SK-N-SH (cell line): ENCODE measurements at regions not wholly inside any gene's neighbourhood (a gene's known extent, or its start where the extent isn't known, plus 50 kb on each side); places are given as distances from the start of the nearest gene placed in this dataset.

Experiments used
- CTCF ChIA-PET: fragments of 300-600, 350-600 bp; formaldehyde crosslinking; extraction: SDS; loops from one replicate; lab custom pipeline; 2021; lab: Yijun Ruan, JAX
- POLR2A ChIA-PET: fragments of 350-600 bp; sonication (Branson Sonifier 250); formaldehyde crosslinking; extraction: SDS; loops from one replicate; lab custom pipeline; 2020; ENCODE audit warnings: antibody characterized with exemption, inconsistent platforms; lab: Yijun Ruan, JAX
- DNase-seq: peaks from one replicate; pipeline ENCODE4 v3.0.0; 2012
- H2AFZ ChIP-seq: fragments of 200-600 bp; sonication (generic); 2 replicates; pipeline ENCODE4 v1.8.1; 2016; ENCODE audit warnings: antibody characterized with exemption, mild to moderate bottlenecking, low read depth
- H3F3A ChIP-seq: fragments of 200-600 bp; sonication (generic); replicated peaks from 2 replicates; pipeline ENCODE3; 2016; ENCODE audit warnings: antibody characterized with exemption, mild to moderate bottlenecking; ENCODE audit not compliant: insufficient read depth
- H3K27ac ChIP-seq, 2 experiments: fragments of 200-500 bp in 1 of 2; fragments of 200-600 bp in 1 of 2; sonication (Bioruptor generic) in 1 of 2; sonication (generic), shearing (Covaris generic) in 1 of 2; 2 replicates each; pipeline versions ENCODE4 v1.5.1 to v1.6.1; 2014 to 2016; ENCODE audit warnings: low read depth in 2 of 2, inconsistent platforms in 1 of 2, low read length in 1 of 2, mild to moderate bottlenecking in 1 of 2, mixed read lengths in 1 of 2
- H3K27me3 ChIP-seq: fragments of 200-600 bp; sonication (generic), shearing (Covaris generic); 2 replicates; pipeline ENCODE4 v1.6.1; 2016; ENCODE audit warnings: mixed run types; ENCODE audit not compliant: insufficient read depth
- H3K36me3 ChIP-seq, 2 experiments: fragments of 200-500 bp in 1 of 2; fragments of 200-600 bp in 1 of 2; sonication (Bioruptor generic) in 1 of 2; sonication (generic) in 1 of 2; replicated peaks in 1 of 2; 2 replicates each; pipeline versions ENCODE3 to v1.5.1; 2014 to 2016; ENCODE audit warnings: low read length in 1 of 2, mild to moderate bottlenecking in 1 of 2; ENCODE audit not compliant: insufficient read depth in 2 of 2, control insufficient read depth in 1 of 2
- H3K4me1 ChIP-seq, 2 experiments: fragments of 200-500 bp in 1 of 2; fragments of 200-600 bp in 1 of 2; sonication (Bioruptor generic) in 1 of 2; sonication (generic), shearing (Covaris generic) in 1 of 2; 2 replicates each; pipeline versions ENCODE4 v1.5.1 to v1.6.1; 2014 to 2016; ENCODE audit warnings: low read depth in 1 of 2, low read length in 1 of 2, mixed run types in 1 of 2; ENCODE audit not compliant: insufficient read depth in 2 of 2, control insufficient read depth in 1 of 2
- H3K4me2 ChIP-seq: fragments of 200-600 bp; sonication (generic), shearing (Covaris generic); 2 replicates; pipeline ENCODE4 v1.6.1; 2017; ENCODE audit warnings: mixed run types
- H3K4me3 ChIP-seq, 2 experiments: fragments of 200-500 bp in 1 of 2; fragments of 200-600 bp in 1 of 2; sonication (Bioruptor generic) in 1 of 2; sonication (generic), shearing (Covaris generic) in 1 of 2; 2 replicates each; pipeline versions ENCODE4 v1.5.1 to v1.8.1; 2014 to 2016; ENCODE audit warnings: low read depth in 2 of 2, inconsistent platforms in 1 of 2, low read length in 1 of 2, mild to moderate bottlenecking in 1 of 2, mixed read lengths in 1 of 2, moderate library complexity in 1 of 2
- H3K79me2 ChIP-seq: fragments of 200-600 bp; sonication (generic); 2 replicates; pipeline ENCODE4 v1.8.1; 2017; ENCODE audit warnings: mild to moderate bottlenecking; ENCODE audit not compliant: insufficient read depth
- H3K9ac ChIP-seq: fragments of 200-600 bp; sonication (generic); 2 replicates; pipeline ENCODE4 v1.6.1; 2017; ENCODE audit warnings: mixed run types
- H3K9me2 ChIP-seq: fragments of 200-600 bp; sonication (generic); 2 replicates; pipeline ENCODE4 v1.6.1; 2017; ENCODE audit warnings: mixed run types
- H3K9me3 ChIP-seq: fragments of 200-600 bp; sonication (generic); 2 replicates; pipeline ENCODE4 v1.6.1; 2017; ENCODE audit warnings: mixed run types, mild to moderate bottlenecking, moderate library complexity
- H4K20me1 ChIP-seq: fragments of 200-600 bp; sonication (generic); 2 replicates; pipeline ENCODE4 v1.6.1; 2017; ENCODE audit warnings: mild to moderate bottlenecking, mixed run types; ENCODE audit not compliant: insufficient read depth
- CHD2 ChIP-seq: fragments of 150-350 bp; IDR thresholded peaks from 2 replicates; pipeline ENCODE4 v1.6.1; 2018; ENCODE audit warnings: low read length; ENCODE audit not compliant: partially characterized antibody
- ELF1 ChIP-seq: IDR thresholded peaks from 2 replicates; pipeline ENCODE4 v1.4.0; 2012
- EP300 ChIP-seq, 2 experiments: IDR thresholded peaks; 2 replicates each; pipeline versions ENCODE4 v1.4.0 to v1.6.1; 2012; ENCODE audit warnings: borderline replicate concordance in 1 of 2, low read depth in 1 of 2, low read length in 1 of 2
- FOXM1 ChIP-seq: IDR thresholded peaks from 2 replicates; pipeline ENCODE4 v1.4.0; 2012; ENCODE audit warnings: low read depth, mild to moderate bottlenecking
- GABPA ChIP-seq: IDR thresholded peaks from 2 replicates; pipeline ENCODE4 v1.4.0; 2012; ENCODE audit warnings: low read depth, mild to moderate bottlenecking
- GATA2 ChIP-seq: sonication (generic); formaldehyde crosslinking; IDR thresholded peaks from 2 replicates; pipeline ENCODE4 v1.5.0; 2020; ENCODE audit warnings: mild to moderate bottlenecking, missing genetic modification reagents
- JUND ChIP-seq: IDR thresholded peaks from 2 replicates; pipeline ENCODE4 v1.4.0; 2012
- MEF2A ChIP-seq: IDR thresholded peaks from 2 replicates; pipeline ENCODE4 v1.4.0; 2012; ENCODE audit warnings: low read depth, borderline replicate concordance
- MXI1 ChIP-seq: IDR thresholded peaks from 2 replicates; pipeline ENCODE4 v1.6.1; 2012; ENCODE audit warnings: mild to moderate bottlenecking, low read depth, low read length, improper control_type of control experiment
- NFIC ChIP-seq: IDR thresholded peaks from 2 replicates; pipeline ENCODE4 v1.4.0; 2012; ENCODE audit warnings: borderline replicate concordance
- PBX3 ChIP-seq: IDR thresholded peaks from 2 replicates; pipeline ENCODE4; 2012
- RCOR1 ChIP-seq: fragments of 150-350 bp; IDR thresholded peaks from 2 replicates; pipeline ENCODE4 v1.6.1; 2017; ENCODE audit warnings: antibody characterized with exemption, low read length
- RFX5 ChIP-seq: IDR thresholded peaks from 2 replicates; pipeline ENCODE4 v1.6.1; 2012; ENCODE audit warnings: mild to moderate bottlenecking, improper control_type of control experiment, low read length
- RXRA ChIP-seq: IDR thresholded peaks from 2 replicates; pipeline ENCODE4 v1.4.0; 2012; ENCODE audit warnings: low read depth, mild to moderate bottlenecking, borderline replicate concordance
- SIN3A ChIP-seq: IDR thresholded peaks from 2 replicates; pipeline ENCODE4 v1.6.1; 2012; ENCODE audit warnings: low read depth, mild to moderate bottlenecking, low read length, moderate library complexity, borderline replicate concordance
- SMC3 ChIP-seq: IDR thresholded peaks from 2 replicates; pipeline ENCODE4 v1.6.1; 2012; ENCODE audit warnings: low read depth, low read length, improper control_type of control experiment
- TAF1 ChIP-seq: IDR thresholded peaks from 2 replicates; pipeline ENCODE4 v1.6.1; 2012; ENCODE audit warnings: low read depth, mild to moderate bottlenecking, low read length, moderate library complexity, borderline replicate concordance
- TEAD4 ChIP-seq: IDR thresholded peaks from 2 replicates; pipeline ENCODE4 v1.4.0; 2012; ENCODE audit warnings: mild to moderate bottlenecking, borderline replicate concordance; ENCODE audit not compliant: insufficient read depth
- WGBS: methylation state at CpG from one replicate; pipeline ENCODE4 v1.1.6; 2017; ENCODE audit warnings: low lambda C conversion rate; 5-methylcytosine and 5-hydroxymethylcytosine counted together
- TF ChIP-seq, protein P1 (sequence below): IDR thresholded peaks from 2 replicates; pipeline ENCODE4 v1.4.0; 2012; ENCODE audit warnings: low read depth
- TF ChIP-seq, protein P2 (sequence below): IDR thresholded peaks from 2 replicates; pipeline ENCODE4 v1.4.0; 2012; ENCODE audit warnings: low read depth, borderline replicate concordance

DNA sequence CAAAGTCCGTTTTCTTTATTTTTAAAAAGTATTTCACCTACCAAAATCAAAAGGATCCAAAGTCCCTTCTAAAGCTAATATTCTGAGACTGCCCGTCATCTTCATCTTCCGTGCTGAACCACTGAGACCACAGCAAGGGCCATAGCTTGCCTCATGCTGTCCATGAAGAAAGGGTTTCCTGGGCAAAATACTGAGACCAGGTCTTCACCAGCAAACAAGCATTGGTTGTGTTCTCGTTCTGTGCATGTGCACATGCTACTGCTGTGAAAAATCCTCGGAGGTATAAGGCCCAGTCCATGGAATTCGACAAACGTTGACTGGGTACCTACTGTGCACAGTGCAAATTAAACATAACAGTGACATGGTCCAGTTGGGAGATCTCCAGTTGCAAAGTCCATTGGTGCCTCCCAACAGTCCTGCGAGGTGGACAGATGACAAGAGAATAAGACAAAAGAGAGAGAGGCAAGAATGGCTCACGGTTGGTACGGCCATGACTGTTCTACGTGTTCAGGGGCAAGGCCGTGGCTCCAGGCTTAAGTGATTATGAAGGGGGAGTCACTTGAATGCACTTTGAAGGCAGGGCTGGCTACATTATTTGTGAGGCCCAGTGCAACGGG, 192.6 kb upstream of the GLI2 start:
- H3K9me2 ChIP-seq: no peaks in the 10 kb centered on the region
- TF ChIP-seq GATA2 (CRISPR knock-in tag) (no peak), PBX3 (no peak), NFIC (no peak), CHD2 (no peak), RFX5 (no peak), ELF1 (no peak), EP300 (IDR thresholded peaks at IDR 0.05; ENCODE audit: borderline replicate concordance in 1 of 2, low read depth in 1 of 2, low read length in 1 of 2) (no peak), TEAD4 (no peak), RCOR1 (no peak), SMC3 (no peak), SIN3A (no peak), JUND (no peak), FOXM1 (no peak), MEF2A (no peak), TAF1 (no peak), MXI1 (no peak), RXRA (no peak), GABPA (no peak)
- TF ChIP-seq, protein P1, sequence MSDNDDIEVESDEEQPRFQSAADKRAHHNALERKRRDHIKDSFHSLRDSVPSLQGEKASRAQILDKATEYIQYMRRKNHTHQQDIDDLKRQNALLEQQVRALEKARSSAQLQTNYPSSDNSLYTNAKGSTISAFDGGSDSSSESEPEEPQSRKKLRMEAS: no peak
- TF ChIP-seq, protein P2, sequence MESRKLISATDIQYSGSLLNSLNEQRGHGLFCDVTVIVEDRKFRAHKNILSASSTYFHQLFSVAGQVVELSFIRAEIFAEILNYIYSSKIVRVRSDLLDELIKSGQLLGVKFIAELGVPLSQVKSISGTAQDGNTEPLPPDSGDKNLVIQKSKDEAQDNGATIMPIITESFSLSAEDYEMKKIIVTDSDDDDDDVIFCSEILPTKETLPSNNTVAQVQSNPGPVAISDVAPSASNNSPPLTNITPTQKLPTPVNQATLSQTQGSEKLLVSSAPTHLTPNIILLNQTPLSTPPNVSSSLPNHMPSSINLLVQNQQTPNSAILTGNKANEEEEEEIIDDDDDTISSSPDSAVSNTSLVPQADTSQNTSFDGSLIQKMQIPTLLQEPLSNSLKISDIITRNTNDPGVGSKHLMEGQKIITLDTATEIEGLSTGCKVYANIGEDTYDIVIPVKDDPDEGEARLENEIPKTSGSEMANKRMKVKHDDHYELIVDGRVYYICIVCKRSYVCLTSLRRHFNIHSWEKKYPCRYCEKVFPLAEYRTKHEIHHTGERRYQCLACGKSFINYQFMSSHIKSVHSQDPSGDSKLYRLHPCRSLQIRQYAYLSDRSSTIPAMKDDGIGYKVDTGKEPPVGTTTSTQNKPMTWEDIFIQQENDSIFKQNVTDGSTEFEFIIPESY: no peak
- H3F3A ChIP-seq: no peaks in the 10 kb centered on the region
- 41% methylated on average over 12 of the region's 13 CpGs for WGBS
- H3K4me1 ChIP-seq: peaks cover 0 to 18% of the 10 kb centered on the region in 2 experiments; a peak in 1 of 4 replicates
- no peak overlapping the region for H3K27ac ChIP-seq
- no peaks in the 10 kb centered on the region for H4K20me1 ChIP-seq
- no peak overlapping the region for H3K4me2 ChIP-seq
- H3K4me3 ChIP-seq: no peak overlapping the region
- CTCF ChIA-PET: no interaction called here
- H3K9ac ChIP-seq: no peak overlapping the region
- no peaks in the 10 kb centered on the region for H3K79me2 ChIP-seq
- no peak overlapping the region for H2AFZ ChIP-seq
- POLR2A ChIA-PET: no interaction called here
- no peaks in the 10 kb centered on the region for H3K27me3 ChIP-seq
- DNase-seq: no peak
- H3K36me3 ChIP-seq: no peaks in the 10 kb centered on the region
- H3K9me3 ChIP-seq: no peaks in the 10 kb centered on the region
